ENCODE measurements at regions not wholly inside any gene's neighbourhood (a gene's known extent, or its start where the extent isn't known, plus 50 kb on each side); places are given as distances from the start of the nearest gene placed in this dataset.
"Not testable (repeated sequence)": the region's sequence is repeated elsewhere in the genome, so short reads cannot be mapped to it uniquely, and the experiment has no call there.

DNA sequence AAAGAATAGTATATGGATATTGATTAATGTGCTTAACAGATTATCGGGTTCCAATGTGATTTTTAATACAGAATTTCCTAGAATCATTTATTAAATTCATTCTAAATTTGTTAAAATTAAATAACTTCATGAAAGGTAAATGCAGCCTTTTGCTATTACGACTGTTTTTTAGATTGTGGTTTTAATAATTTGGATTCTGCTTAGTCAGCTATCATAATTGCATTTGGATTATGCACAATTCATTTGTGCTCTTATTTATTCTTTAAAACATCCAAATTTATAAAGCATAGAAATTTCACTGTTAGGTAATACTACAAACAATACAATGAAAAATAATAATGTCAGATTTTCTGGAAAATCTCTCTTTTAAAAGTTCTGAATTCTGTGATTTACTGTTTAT, 1598.5 kb downstream of the EFNA5 start:
- no peaks in the 10 kb centered on the region for H3K27me3 ChIP-seq
- peaks cover under 1 to 7% of the 10 kb centered on the region in 2 donors for H3K9me3 ChIP-seq
- no peak for DNase-seq (ENCODE audit: low spot score)
- TF ChIP-seq, protein P1, sequence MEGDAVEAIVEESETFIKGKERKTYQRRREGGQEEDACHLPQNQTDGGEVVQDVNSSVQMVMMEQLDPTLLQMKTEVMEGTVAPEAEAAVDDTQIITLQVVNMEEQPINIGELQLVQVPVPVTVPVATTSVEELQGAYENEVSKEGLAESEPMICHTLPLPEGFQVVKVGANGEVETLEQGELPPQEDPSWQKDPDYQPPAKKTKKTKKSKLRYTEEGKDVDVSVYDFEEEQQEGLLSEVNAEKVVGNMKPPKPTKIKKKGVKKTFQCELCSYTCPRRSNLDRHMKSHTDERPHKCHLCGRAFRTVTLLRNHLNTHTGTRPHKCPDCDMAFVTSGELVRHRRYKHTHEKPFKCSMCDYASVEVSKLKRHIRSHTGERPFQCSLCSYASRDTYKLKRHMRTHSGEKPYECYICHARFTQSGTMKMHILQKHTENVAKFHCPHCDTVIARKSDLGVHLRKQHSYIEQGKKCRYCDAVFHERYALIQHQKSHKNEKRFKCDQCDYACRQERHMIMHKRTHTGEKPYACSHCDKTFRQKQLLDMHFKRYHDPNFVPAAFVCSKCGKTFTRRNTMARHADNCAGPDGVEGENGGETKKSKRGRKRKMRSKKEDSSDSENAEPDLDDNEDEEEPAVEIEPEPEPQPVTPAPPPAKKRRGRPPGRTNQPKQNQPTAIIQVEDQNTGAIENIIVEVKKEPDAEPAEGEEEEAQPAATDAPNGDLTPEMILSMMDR (IDR thresholded peaks at IDR 0.05) = no peak
- no peaks in the 10 kb centered on the region for H3K4me1 ChIP-seq
- H3K4me3 ChIP-seq = no peak overlapping the region
- no peaks in the 10 kb centered on the region for H3K36me3 ChIP-seq
- H3K27ac ChIP-seq = no peak overlapping the region

DNA sequence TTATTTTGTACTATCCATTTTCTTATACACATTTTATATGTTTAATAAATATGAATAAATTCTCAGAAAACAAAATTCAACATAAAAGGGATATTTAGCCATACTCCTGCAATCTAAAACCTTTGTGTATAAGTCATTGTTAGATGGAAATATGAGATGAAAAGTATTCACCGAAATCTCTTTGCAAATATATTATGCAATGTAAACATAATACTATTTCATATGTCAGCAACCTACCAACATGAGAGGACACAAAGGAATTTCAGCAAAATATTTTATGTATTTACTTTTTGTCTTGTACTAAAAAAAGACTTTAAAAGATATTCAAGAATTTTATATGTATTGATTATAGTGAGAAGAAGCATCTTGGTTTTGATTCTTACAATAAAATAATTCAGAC, 1623.4 kb downstream of the EFNA5 start:
- DNase-seq (ENCODE audit: low spot score) = no peak
- H3K27ac ChIP-seq = no peak overlapping the region
- no peaks in the 10 kb centered on the region for H3K4me1 ChIP-seq
- H3K4me3 ChIP-seq = no peak overlapping the region
- no peaks in the 10 kb centered on the region for H3K27me3 ChIP-seq
- H3K36me3 ChIP-seq = no peaks in the 10 kb centered on the region
- TF ChIP-seq, protein P1 (IDR thresholded peaks at IDR 0.05) = no peak
- no peaks in the 10 kb centered on the region for H3K9me3 ChIP-seq

DNA sequence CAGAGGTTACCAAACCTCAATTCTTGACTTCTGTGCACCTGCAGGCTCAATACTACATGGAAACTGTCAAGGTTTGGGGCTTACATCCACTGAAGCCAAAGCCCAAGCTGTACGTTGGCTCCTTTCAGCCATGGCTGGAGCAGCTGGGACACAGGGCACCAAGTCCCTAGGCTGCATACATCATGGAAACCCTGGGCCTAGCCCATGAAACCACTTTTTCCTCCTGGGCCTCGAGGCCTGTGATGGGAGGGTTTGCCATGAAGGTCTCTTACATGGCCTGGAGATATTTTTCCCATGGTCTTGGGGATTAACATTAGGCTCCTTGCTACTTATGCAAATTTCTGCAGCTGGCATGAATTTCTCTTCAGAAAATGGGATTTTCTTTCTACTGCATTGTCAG, 1638.7 kb downstream of the EFNA5 start:
- H3K4me1 ChIP-seq; H3K4me3 ChIP-seq; H3K36me3 ChIP-seq; H3K9me3 ChIP-seq; DNase-seq (ENCODE audit: low spot score); H3K27ac ChIP-seq; H3K27me3 ChIP-seq: not testable (repeated sequence)

DNA sequence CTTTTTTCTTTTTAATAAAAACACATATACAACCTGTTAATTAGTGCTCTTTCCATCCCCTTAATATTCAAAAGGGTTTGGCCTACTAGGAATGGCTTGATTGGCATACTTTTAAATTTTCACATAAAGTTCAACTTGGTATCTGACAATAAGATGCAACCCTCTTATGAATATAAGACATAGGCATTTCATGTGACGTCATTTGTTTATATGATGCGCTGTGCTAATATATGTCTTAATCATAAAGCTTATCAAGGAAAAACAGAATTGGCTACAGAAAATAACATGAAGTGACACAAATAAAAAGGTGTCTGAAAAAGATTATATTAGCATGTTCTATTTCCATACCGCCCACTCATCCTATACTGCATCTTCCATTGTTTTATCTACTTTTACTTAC, 1642.4 kb downstream of the EFNA5 start:
- H3K36me3 ChIP-seq = no peaks in the 10 kb centered on the region
- no peaks in the 10 kb centered on the region for H3K4me1 ChIP-seq
- no peaks in the 10 kb centered on the region for H3K9me3 ChIP-seq
- no peak overlapping the region for H3K27ac ChIP-seq
- H3K27me3 ChIP-seq = no peaks in the 10 kb centered on the region
- no peak overlapping the region for H3K4me3 ChIP-seq
- no peak for DNase-seq (ENCODE audit: low spot score)
- TF ChIP-seq, protein P1 (IDR thresholded peaks at IDR 0.05) = no peak

DNA sequence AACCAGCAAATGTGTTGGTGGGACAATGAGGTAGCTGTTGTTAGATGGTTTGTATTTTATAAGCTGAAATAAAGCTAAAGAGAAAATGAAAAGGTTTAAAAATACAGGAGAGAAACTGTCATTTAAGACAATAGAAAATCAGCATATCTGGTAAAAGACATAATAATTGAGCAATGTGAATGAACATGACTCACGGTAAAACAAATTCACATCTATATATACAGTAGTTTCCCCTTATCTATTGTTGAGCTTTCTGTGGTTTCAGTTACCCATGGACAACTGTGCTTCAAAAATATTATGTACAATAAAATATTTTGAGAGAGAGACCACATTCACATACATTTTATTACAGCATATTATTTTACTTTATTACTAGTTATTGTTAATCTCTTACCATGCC, 1649.8 kb downstream of the EFNA5 start:
- no peak overlapping the region for H3K27ac ChIP-seq
- H3K27me3 ChIP-seq = no peaks in the 10 kb centered on the region
- H3K4me3 ChIP-seq = no peak overlapping the region
- no peaks in the 10 kb centered on the region for H3K4me1 ChIP-seq
- no peaks in the 10 kb centered on the region for H3K9me3 ChIP-seq
- TF ChIP-seq, protein P1 (IDR thresholded peaks at IDR 0.05) = no peak
- no peak for DNase-seq (ENCODE audit: low spot score)
- no peaks in the 10 kb centered on the region for H3K36me3 ChIP-seq

DNA sequence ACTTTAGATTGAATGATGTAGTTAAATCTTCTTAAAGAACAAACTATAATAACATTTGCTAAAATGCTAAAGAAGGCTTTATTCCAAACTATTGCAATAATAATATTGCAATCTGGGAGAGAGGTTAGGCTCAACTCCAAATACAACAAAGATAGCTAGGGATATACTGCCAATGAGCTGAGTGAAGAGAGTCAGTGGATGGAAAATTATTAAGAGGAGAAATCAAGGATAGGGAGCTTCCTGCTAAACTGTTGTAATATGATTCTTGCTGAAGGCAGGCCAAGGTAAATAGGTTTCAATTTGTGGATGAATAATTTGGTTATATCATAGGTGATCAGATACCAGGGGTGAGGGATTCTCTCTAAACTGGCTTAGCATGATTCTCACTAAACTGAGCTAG, 1651.5 kb downstream of the EFNA5 start:
- no peak overlapping the region for H3K27ac ChIP-seq
- no peak for DNase-seq (ENCODE audit: low spot score)
- TF ChIP-seq, protein P1 (IDR thresholded peaks at IDR 0.05) = no peak
- H3K27me3 ChIP-seq = no peaks in the 10 kb centered on the region
- H3K4me1 ChIP-seq = no peaks in the 10 kb centered on the region
- no peaks in the 10 kb centered on the region for H3K9me3 ChIP-seq
- H3K36me3 ChIP-seq = no peaks in the 10 kb centered on the region
- H3K4me3 ChIP-seq = no peak overlapping the region
